CD4-positive, alpha-beta T cell treated with Interleukin-15 for 4 hours (primary cell): ENCODE measurements at regions not wholly inside any gene's neighbourhood (a gene's known extent, or its start where the extent isn't known, plus 50 kb on each side); places are given as distances from the start of the nearest gene placed in this dataset.
"Not testable (repeated sequence)": the region's sequence is repeated elsewhere in the genome, so short reads cannot be mapped to it uniquely, and the experiment has no call there.

Experiments used
- DNase-seq: peaks from one replicate; pipeline ENCODE4 v3.0.0-alpha.2; 2020; ENCODE audit warnings: low spot score

DNA sequence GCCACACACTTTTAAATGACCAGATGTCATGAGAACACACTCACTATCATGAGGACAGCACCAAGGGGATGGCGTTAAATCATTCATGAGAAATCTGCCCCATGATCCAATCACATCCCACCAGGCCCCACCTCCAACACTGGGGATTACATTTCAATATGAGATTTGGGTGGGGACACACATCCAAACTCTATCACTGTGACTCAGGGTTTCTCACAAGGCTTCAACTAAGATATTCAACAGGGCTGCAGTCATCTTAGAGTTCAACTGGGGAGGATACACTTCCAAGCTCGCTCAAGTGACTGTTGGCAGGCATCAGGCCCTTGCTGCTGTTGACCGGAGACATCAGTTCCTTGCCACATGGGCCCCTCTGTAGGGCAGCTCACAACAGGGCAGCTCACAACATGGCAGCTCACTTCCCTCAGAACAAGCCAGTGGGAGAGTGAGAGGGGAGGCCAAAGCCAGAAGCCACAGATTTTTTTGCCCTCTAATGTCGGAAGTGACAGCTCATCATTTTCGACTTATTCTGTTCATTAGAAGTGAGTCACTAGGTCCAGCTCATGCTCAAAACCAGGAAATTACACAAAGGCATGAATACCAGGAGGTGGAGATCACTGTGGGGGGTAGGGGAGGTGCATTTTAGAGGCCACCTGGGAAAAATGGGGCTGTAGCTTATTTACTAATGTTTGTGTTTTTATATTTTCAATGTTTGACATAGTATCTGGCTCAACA, 50.8 kb upstream of the PTHLH start:
- no peak for DNase-seq

GRCh38 chr12:28024231-28024995, 51.9 kb upstream of the PTHLH start:
- no peak for DNase-seq

- no peak for DNase-seq
These were observed 53.4 kb upstream of the PTHLH start for GRCh38 chr12:28025821-28026505.

- DNase-seq, result no peak
These were observed 54.2 kb upstream of the PTHLH start for GRCh38 chr12:28026701-28027100.

- DNase-seq, result no peak
These were observed 54.8 kb upstream of the PTHLH start for GRCh38 chr12:28027328-28027727.

DNA sequence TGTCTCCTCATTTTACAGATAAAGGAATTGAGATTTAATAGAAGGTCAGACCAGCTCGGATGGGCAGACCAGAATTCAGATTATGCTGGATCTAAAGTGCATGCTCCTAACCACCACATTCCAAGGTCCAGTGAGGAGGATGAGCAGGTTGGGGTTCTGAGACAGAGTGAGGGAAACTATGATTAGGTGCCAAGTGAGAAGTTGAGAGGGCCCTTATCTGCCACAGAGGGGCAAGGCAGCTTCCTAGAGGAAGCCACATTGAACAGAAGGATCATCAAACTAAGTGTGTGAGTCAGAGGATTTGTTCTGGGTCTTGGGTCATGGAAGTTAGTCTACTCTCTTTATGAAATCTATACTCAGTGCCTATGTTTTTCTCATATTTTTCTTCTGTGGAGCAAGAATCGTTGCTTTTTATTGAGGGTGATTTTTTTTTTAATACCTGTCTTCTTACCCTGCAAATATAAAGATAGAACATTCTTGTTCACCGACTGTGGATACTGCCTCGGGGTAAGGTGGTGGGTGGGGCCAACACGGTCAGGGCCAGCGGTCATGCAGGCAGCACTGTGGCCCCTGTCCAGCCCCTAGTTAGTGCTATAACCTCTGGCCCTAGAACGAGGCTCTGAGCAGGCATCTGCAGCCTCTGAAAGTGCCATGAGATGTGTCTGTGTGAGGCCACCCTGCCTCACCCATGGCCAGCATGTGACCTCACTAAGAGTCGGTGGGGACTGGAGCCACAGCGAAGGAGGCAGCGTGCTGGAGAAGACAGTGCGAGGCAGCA, 55.6 kb upstream of the PTHLH start:
- DNase-seq, result no peak

GRCh38 chr12:28032811-28033537, 60.4 kb upstream of the PTHLH start:
- no peak for DNase-seq

DNA sequence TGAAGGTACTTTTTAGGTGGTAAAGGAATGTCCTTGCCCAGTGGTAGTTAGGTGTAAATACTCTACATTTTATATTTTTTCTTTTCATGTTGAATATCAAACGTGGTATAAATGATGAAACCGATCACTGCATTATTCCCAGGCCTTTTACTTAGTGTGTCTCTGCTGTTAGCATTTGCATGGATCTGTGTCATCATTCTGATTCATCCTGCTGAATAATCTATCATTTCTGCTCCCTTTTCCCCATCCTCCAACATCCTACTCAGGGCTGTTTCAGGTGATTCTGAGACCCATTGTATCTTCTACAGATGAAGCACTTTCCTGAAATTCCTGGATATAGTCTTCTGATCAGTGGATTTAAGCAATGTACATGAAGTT, 61.0 kb upstream of the PTHLH start:
- no peak for DNase-seq

GRCh38 chr12:28034271-28034670, 61.7 kb upstream of the PTHLH start:
- DNase-seq, result no peak

DNA sequence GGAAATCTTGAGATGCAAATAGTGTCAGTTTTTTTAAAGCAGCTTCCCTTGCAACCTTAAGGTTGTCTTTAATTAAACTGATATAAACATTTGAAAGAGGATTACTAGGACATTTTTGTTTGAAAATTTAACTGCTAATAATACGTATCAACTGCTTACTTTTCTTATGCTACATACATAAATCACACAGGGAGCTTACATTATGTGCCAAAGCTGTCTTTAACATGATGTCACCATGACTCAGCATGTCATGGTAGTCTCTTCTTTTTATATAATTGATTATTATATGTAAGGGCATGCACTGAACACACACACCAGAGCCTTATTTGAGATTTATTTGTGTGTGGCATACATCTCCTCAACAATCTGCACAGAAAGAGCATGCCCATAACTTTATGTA, 63.0 kb upstream of the PTHLH start:
- no peak for DNase-seq

GRCh38 chr12:28036940-28037339, 64.4 kb upstream of the PTHLH start:
- DNase-seq, result no peak

DNA sequence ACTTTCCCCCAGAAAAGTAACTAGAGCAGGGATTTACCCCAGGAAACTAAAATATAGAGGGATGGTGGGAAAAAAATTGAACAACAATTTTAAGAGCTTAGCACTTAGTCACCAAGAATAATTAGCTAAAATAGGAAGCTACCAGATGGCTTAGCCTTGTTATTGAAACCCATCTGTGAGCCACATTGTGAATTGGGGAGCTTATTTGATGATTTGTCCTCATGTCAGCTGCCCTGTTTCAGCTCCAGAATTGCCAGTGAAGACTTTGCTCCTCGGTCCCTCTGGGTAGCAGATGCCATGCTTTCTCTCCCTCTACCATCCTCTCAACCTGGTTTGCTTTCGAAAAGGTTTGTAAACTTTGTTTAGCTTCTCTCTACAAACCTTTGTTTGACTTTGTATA, 67.7 kb upstream of the PTHLH start:
- DNase-seq, result no peak

DNA sequence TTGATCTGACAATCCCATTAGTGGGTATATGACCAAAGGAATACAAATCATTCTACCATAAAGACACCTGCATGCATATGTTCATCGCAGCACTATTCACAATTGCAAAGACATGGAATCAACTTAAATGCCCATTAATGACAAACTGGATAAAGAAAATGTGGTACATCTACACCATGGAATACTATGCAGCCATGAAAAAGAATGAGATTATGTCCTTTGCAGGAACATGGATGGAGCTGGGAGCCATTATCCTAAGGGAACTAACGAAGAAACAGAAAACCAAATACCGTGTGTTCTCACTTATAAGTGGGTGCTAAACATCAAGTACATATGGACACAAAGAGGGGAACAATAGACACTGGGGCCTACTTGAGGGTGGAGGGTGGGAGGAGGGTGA, 74.1 kb upstream of the PTHLH start:
- DNase-seq, result not testable (repeated sequence)

GRCh38 chr12:28050606-28051005, 78.1 kb upstream of the PTHLH start:
- DNase-seq, result no peak

DNA sequence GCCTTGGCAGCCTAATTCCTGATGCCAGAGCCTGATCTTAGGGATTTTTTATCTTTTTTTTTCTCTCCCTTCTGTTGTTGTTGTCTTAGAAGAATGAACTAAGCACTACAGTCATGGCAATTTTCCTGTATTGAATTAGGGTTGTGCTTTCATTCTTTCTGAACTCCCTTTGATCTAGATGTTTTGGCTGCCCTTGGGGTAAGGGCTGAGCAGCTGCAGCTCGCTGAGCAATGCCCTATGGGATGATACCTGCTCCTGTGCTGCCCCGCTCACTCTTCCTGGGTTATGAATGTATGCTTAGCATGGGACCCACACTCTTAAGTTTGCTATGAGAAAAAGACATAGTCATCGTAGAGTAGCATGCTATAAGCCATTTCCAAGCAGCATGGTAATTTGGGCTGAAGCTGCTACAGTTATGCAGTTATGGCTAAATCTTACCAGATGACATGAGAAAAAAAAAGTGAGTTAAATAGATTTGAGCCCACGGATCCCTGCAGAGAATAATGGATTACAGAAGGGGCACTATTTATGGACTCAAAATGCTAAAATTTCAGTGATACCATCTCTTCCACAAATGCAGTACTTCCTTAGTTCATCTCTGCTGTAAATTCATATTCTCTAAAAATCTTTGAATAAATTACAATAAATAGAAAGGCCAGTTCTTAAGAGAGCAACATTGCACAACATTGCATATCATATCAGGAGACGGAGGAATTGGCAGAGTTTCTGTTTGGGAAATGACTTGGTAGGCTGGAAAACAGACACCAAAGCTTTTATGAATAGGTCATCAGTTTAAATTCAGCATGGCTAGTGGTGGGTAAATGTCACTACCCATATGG, 79.2 kb upstream of the PTHLH start:
- DNase-seq, result no peak

GRCh38 chr12:28053564-28053963, 81.0 kb upstream of the PTHLH start:
- DNase-seq, result no peak

DNA sequence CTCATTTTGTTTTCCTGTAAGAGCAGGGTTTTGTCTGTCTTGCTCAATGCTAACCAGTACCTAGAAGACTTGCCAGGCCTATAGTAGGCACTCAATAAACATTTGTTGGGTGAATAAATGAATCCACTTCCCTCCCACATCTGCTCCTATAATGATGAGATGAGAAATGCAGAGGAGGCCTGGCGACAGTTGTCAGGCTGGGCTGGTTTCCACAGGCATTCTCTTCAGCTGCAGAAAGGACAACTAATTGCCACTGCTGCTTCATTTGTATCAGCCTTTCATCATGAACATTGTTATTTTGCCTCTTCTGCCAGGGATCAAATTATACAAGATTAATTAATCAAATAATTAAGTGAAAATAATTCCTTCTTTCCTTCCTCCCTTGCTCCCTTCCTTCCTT, 82.0 kb upstream of the PTHLH start:
- no peak for DNase-seq

GRCh38 chr12:28057856-28058615, 85.5 kb upstream of the PTHLH start:
- no peak for DNase-seq

DNA sequence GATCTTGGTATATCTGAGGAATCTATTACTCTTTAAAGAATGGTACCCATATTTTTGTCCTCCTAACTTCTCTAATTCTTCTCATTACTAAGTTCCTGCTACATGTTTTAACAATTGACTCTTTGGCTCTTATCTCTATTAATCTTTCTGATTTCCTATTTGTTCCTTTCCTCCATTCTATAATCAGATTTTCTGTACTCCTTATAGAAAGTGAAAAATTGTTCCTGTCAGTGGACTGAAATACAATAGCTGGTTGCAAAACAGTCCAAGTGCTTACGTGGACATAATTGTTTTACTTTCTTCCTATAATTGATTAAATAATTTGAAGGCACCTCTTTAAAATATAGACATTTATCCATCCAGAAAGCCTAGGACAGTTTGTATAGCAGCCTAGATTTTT, 86.7 kb upstream of the PTHLH start:
- no peak for DNase-seq

DNA sequence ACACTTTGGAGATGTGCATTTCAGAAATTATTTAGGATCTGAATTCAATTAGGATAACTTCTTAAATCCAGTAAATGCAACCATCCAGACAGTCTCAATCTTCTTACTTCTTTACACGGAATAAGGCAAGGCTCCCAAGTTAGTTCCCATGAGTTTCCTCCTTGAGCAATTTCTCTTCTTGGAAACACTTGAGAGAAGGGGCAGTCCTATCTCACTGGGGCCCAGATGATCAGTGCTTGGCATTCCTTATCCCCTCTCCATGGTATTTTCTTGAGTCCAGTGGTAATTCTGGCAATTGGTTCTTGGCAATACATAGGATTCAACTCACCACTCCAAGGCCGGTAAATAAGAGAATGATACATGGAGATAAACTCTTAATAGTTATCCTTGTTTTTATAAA, 87.1 kb upstream of the PTHLH start:
- DNase-seq, result no peak
